GM12891 (cell line): ENCODE measurements at regions not wholly inside any gene's neighbourhood (a gene's known extent, or its start where the extent isn't known, plus 50 kb on each side); places are given as distances from the start of the nearest gene placed in this dataset.

ENCODE experiments used
- PAX5 ChIP-seq: IDR thresholded peaks from 2 replicates; pipeline ENCODE4 v1.6.1; 2011; ENCODE audit warnings: low read length, moderate library complexity, mild to moderate bottlenecking; ENCODE audit not compliant: insufficient read depth, severe bottlenecking
- POLR2A ChIP-seq: IDR thresholded peaks from 2 replicates; pipeline ENCODE4 v1.6.1; 2011; ENCODE audit warnings: low read depth, low read length, control low read depth
- POLR2AphosphoS5 ChIP-seq: IDR thresholded peaks from 2 replicates; pipeline ENCODE4 v1.6.1; 2011; ENCODE audit warnings: low read depth, low read length, control low read depth
- POU2F2 ChIP-seq: IDR thresholded peaks from 2 replicates; pipeline ENCODE4 v1.6.1; 2011; ENCODE audit warnings: low read depth, mild to moderate bottlenecking, control low read depth, low read length, moderate library complexity
- SPI1 ChIP-seq: IDR thresholded peaks from 2 replicates; pipeline ENCODE4 v1.6.1; 2011; ENCODE audit warnings: low read depth, low read length, control low read depth
- TAF1 ChIP-seq: IDR thresholded peaks from 2 replicates; pipeline ENCODE4 v1.6.1; 2011; ENCODE audit warnings: low read depth, low read length, control low read depth

DNA sequence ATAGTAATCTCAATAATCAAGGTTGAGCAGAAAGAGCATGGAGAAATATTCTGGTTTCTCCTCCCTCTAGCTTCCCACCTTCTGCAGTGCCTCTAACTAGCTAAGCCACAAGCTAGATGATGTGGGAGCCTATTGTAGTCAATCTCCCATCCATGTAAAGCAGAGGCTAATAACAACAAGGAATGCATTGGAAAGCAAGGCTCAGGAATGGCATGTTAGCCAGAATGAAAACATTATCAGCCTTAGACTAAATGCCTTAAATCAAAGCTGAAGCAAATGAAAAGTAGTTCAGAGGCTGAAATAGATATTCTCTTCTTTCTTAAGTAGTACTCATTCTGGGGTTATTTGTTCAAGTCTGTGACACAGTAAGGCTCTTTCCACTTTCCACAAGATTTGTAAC is 350.3 kb upstream of the DPPA4 start:
- TF ChIP-seq POLR2A (no peak), POLR2AphosphoS5 (no peak), SPI1 (no peak), PAX5 (no peak), POU2F2 (no peak), TAF1 (no peak)
